SH-SY5Y (cell line): ENCODE measurements at regions not wholly inside any gene's neighbourhood (a gene's known extent, or its start where the extent isn't known, plus 50 kb on each side); places are given as distances from the start of the nearest gene placed in this dataset.

Experiments
- GATA2 ChIP-seq: IDR thresholded peaks from 2 replicates; pipeline ENCODE4 v1.6.1; 2011; ENCODE audit warnings: mild to moderate bottlenecking, low read depth, low read length
- GATA3 ChIP-seq: IDR thresholded peaks from 2 replicates; pipeline ENCODE4 v1.6.1; 2011; ENCODE audit warnings: low read depth, mild to moderate bottlenecking, low read length, moderate library complexity

GRCh38 chr6:137816688-137817618, 50.1 kb upstream of the TNFAIP3 start:
- TF ChIP-seq GATA2 (no peak), GATA3 (no peak)
